GM23248 (cell line): ENCODE measurements at regions not wholly inside any gene's neighbourhood (a gene's known extent, or its start where the extent isn't known, plus 50 kb on each side); places are given as distances from the start of the nearest gene placed in this dataset.

Experiments
- EZH2 ChIP-seq: fragments of 200-600 bp; sonication (generic); IDR thresholded peaks from 2 replicates; pipeline ENCODE4 v1.6.1; 2018; ENCODE audit warnings: antibody characterized with exemption, mild to moderate bottlenecking; ENCODE audit not compliant: insufficient read depth, poor library complexity, severe bottlenecking
- EZH2phosphoT487 ChIP-seq: fragments of 200-600 bp; sonication (generic); IDR thresholded peaks from 2 replicates; pipeline ENCODE4 v1.6.1; 2018; ENCODE audit warnings: antibody characterized with exemption, moderate library complexity, mild to moderate bottlenecking, low read depth; ENCODE audit not compliant: insufficient read depth

DNA sequence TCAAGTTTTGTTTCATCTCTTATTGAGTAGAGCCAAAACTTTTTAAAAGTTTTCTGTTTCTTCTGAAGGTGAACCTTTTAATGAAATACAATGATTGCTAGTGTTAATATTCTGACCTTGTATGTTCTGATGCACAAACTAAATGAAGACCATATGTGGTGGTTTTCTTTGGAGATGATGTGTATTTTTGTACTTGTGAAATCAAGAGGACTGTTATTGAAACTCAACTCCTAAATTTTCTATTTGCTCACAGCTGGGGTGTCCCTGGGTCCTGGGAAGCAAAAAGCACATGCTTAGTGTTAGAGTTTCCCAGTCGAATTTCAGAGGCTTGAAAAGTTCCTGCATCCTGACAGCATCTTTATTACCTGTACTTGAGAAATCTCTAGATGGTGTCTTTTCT, 1185.8 kb upstream of the ALCAM start:
- TF ChIP-seq EZH2 = no peak
- no peak for TF ChIP-seq EZH2phosphoT487
